ENCODE measurements at regions not wholly inside any gene's neighbourhood (a gene's known extent, or its start where the extent isn't known, plus 50 kb on each side); places are given as distances from the start of the nearest gene placed in this dataset.

GRCh38 chr2:16015210-16015902 is 75.0 kb downstream of the MYCN start:
- POLR2A ChIA-PET: no interaction called here
- CTCF ChIA-PET: interaction anchor here (0.6 kb wide), 1 partner anchor 221 kb away, joined by 3 read pairs; no protein-coding TSS in a partner anchor
- H3K27ac ChIP-seq (ENCODE audit: extremely low read depth, low read depth, low read length): no peak overlapping the region

GRCh38 chr2:16014802-16015201 is 74.5 kb downstream of the MYCN start:
- no peak overlapping the region for H3K4me3 ChIP-seq (ENCODE audit: low read depth, low read length)
- H3K4me1 ChIP-seq (ENCODE audit: control insufficient read depth, insufficient read depth, low read length): no peaks in the 10 kb centered on the region
- H3K27ac ChIP-seq (ENCODE audit: extremely low read depth, low read depth, low read length): no peak overlapping the region
- TF ChIP-seq ZNF843 (tag by site-specific recombination; IDR thresholded peaks at IDR 0.05): no peak
- no peak for TF ChIP-seq ZNF571 (tag by site-specific recombination; IDR thresholded peaks at IDR 0.05)
- no peak for TF ChIP-seq SCRT2 (tag by site-specific recombination; IDR thresholded peaks at IDR 0.05)
- TF ChIP-seq ZNF777 (tag by site-specific recombination; IDR thresholded peaks at IDR 0.05; ENCODE audit: borderline replicate concordance): no peak
- no peak for TF ChIP-seq KLF7 (tag by site-specific recombination; IDR thresholded peaks at IDR 0.05; ENCODE audit: borderline replicate concordance)
- no peak for TF ChIP-seq HOXA7 (CRISPR knock-in tag; IDR thresholded peaks at IDR 0.05; ENCODE audit: borderline replicate concordance)
- no peak for TF ChIP-seq ZNF292 (tag by site-specific recombination; IDR thresholded peaks at IDR 0.05; ENCODE audit: borderline replicate concordance, low read depth)
- TF ChIP-seq ZNF658 (tag by site-specific recombination; IDR thresholded peaks at IDR 0.05): no peak
- H3K9me3 ChIP-seq (ENCODE audit: control insufficient read depth, insufficient read depth, low read depth, low read length): no peaks in the 10 kb centered on the region
- CTCF ChIA-PET: interaction anchor here (0.9 kb wide), 1 partner anchor 233 kb away, joined by 3 read pairs; no protein-coding TSS in a partner anchor
- POLR2A ChIA-PET: no interaction called here
- no peaks in the 10 kb centered on the region for H3K36me3 ChIP-seq (ENCODE audit: control insufficient read depth in 2 of 2, insufficient read depth in 1 of 2, low read length in 2 of 2)

More at GRCh38 chr2:16015210-16015902, 75.0 kb downstream of the MYCN start:
- no peak for TF ChIP-seq KLF8 (tag by site-specific recombination; IDR thresholded peaks at IDR 0.05)
- no peak for TF ChIP-seq YY1 (tag by site-specific recombination; IDR thresholded peaks at IDR 0.05)
- no peak for TF ChIP-seq ZNF610 (tag by site-specific recombination; IDR thresholded peaks at IDR 0.05; ENCODE audit: borderline replicate concordance)
- TF ChIP-seq ZNF391 (tag by site-specific recombination; IDR thresholded peaks at IDR 0.05; ENCODE audit: borderline replicate concordance, low read depth): no peak
- no peak for TF ChIP-seq ZFP3 (tag by site-specific recombination; IDR thresholded peaks at IDR 0.05; ENCODE audit: low read depth)
- TF ChIP-seq ZNF292 (tag by site-specific recombination; IDR thresholded peaks at IDR 0.05; ENCODE audit: borderline replicate concordance, low read depth): no peak
- H3K4me3 ChIP-seq (ENCODE audit: low read depth, low read length): no peak overlapping the region
- no peaks in the 10 kb centered on the region for H3K36me3 ChIP-seq (ENCODE audit: control insufficient read depth in 2 of 2, insufficient read depth in 1 of 2, low read length in 2 of 2)
- H3K9me3 ChIP-seq (ENCODE audit: control insufficient read depth, insufficient read depth, low read depth, low read length): no peaks in the 10 kb centered on the region
- H3K4me1 ChIP-seq (ENCODE audit: control insufficient read depth, insufficient read depth, low read length): no peaks in the 10 kb centered on the region

GRCh38 chr2:16014041-16014787 is 73.9 kb downstream of the MYCN start:
- Histone ChIP-seq H3K4me3 (ENCODE audit: low read depth, low read length) (no peak overlapping the region), H3K36me3 (ENCODE audit: control insufficient read depth in 2 of 2, insufficient read depth in 1 of 2, low read length in 2 of 2) (no peaks in the 10 kb centered on the region), H3K27ac (ENCODE audit: extremely low read depth, low read depth, low read length) (no peak overlapping the region), H3K4me1 (ENCODE audit: control insufficient read depth, insufficient read depth, low read length) (no peaks in the 10 kb centered on the region), H3K9me3 (ENCODE audit: control insufficient read depth, insufficient read depth, low read depth, low read length) (no peaks in the 10 kb centered on the region)
- CTCF ChIA-PET: interaction anchor here (0.8 to 0.9 kb wide), 2 partner anchors 20 to 233 kb away, joined by 3 to 4 read pairs; no protein-coding TSS in a partner anchor
- TF ChIP-seq ZNF280D (tag by site-specific recombination; IDR thresholded peaks at IDR 0.05): no peak
- no peak for TF ChIP-seq ZNF664 (tag by site-specific recombination; IDR thresholded peaks at IDR 0.05)
- TF ChIP-seq ZNF596 (tag by site-specific recombination; IDR thresholded peaks at IDR 0.05): no peak
- no peak for TF ChIP-seq SP2 (tag by site-specific recombination; IDR thresholded peaks at IDR 0.05)
- no peak for TF ChIP-seq ZNF350 (tag by site-specific recombination; IDR thresholded peaks at IDR 0.05)
- TF ChIP-seq ZSCAN18 (tag by site-specific recombination; IDR thresholded peaks at IDR 0.05): no peak
- no peak for TF ChIP-seq ZNF549 (tag by site-specific recombination; IDR thresholded peaks at IDR 0.05)
- POLR2A ChIA-PET: no interaction called here
